GM18505 (cell line): ENCODE measurements at regions not wholly inside any gene's neighbourhood (a gene's known extent, or its start where the extent isn't known, plus 50 kb on each side); places are given as distances from the start of the nearest gene placed in this dataset.
"Not testable (repeated sequence)": the region's sequence is repeated elsewhere in the genome, so short reads cannot be mapped to it uniquely, and the experiment has no call there.

Experiments used
- ATAC-seq: cut with Tn5 transposase; IDR thresholded peaks from one replicate; pipeline ENCODE4 v1.9.1; 2021; ENCODE audit not compliant: unreplicated experiment
- POLR2A ChIP-seq: IDR thresholded peaks from 4 replicates; pipeline ENCODE4 v1.6.1; 2011; ENCODE audit warnings: borderline replicate concordance; ENCODE audit not compliant: insufficient read depth, insufficient read length; ENCODE audit errors: extremely low read depth

GRCh38 chr15:81666839-81667238, 292.8 kb upstream of the TMC3 start:
- ATAC-seq = no peak
- no peak for TF ChIP-seq POLR2A

GRCh38 chr15:81660976-81661375, 287.0 kb upstream of the TMC3 start:
- ATAC-seq = no peak
- TF ChIP-seq POLR2A = no peak

- no peak for ATAC-seq
- TF ChIP-seq POLR2A = no peak
Measured at GRCh38 chr15:81653259-81653658, 279.2 kb upstream of the TMC3 start.

GRCh38 chr15:81645470-81645869, 271.5 kb upstream of the TMC3 start:
- no peak for ATAC-seq
- no peak for TF ChIP-seq POLR2A

GRCh38 chr15:81643771-81644170, 269.8 kb upstream of the TMC3 start:
- no peak for TF ChIP-seq POLR2A
- ATAC-seq = no peak

GRCh38 chr15:81642451-81642990, 268.5 kb upstream of the TMC3 start:
- no peak for TF ChIP-seq POLR2A
- ATAC-seq = no peak

- ATAC-seq = not testable (repeated sequence)
Measured at GRCh38 chr15:81636064-81636463, 262.1 kb upstream of the TMC3 start.

- TF ChIP-seq POLR2A = no peak
- ATAC-seq = no peak
Measured at GRCh38 chr15:81633889-81634288, 259.9 kb upstream of the TMC3 start.

- no peak for ATAC-seq
- no peak for TF ChIP-seq POLR2A
Measured at GRCh38 chr15:81625896-81626295, 251.9 kb upstream of the TMC3 start.

GRCh38 chr15:81619002-81619401, 245.0 kb upstream of the TMC3 start:
- ATAC-seq = no peak
- TF ChIP-seq POLR2A = no peak

- no peak for ATAC-seq
- no peak for TF ChIP-seq POLR2A
Measured at GRCh38 chr15:81612631-81613030, 238.6 kb upstream of the TMC3 start.

GRCh38 chr15:81611679-81612078, 237.7 kb upstream of the TMC3 start:
- no peak for TF ChIP-seq POLR2A
- no peak for ATAC-seq

GRCh38 chr15:81608309-81608829, 234.4 kb upstream of the TMC3 start:
- no peak for TF ChIP-seq POLR2A
- no peak for ATAC-seq

- TF ChIP-seq POLR2A = no peak
- no peak for ATAC-seq
Measured at GRCh38 chr15:81604713-81605112, 230.7 kb upstream of the TMC3 start.
